ENCODE measurements at regions not wholly inside any gene's neighbourhood (a gene's known extent, or its start where the extent isn't known, plus 50 kb on each side); places are given as distances from the start of the nearest gene placed in this dataset.

DNA sequence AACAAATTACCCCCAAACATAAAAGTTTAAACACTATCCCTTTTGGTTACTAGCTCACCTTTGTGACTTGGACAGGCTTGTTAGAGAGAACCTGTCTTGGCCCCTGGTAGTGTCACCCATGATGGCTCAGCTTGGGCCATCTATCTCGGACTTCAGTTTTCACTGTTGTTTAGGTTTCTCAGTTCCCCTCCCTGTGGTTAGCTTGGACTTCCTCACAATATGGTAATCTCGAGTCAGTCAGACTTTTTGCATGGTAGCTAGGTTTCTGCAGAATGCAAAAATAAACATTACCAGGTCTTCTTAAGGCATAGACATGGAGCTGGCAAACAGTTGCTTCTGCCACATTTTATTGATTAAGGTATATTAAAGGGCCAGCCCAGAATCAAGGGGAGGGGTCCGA, 324.3 kb upstream of the RORB start:
- no peaks in the 10 kb centered on the region for H3K79me1 ChIP-seq (ENCODE audit: low read depth in 1 of 2, low read length in 2 of 2)
- H2BK5ac ChIP-seq (ENCODE audit: low read depth, low read length, poor library complexity, severe bottlenecking) = no peak overlapping the region
- dilution Hi-C loops (cut with HindIII; ENCODE audit: low sequenced_read_pairs, unreplicated experiment) (no loop called here), intact Hi-C loops (cut with micrococcal nuclease) (no loop called here), in situ Hi-C loops (cut with MboI; ENCODE audit: low sequenced_read_pairs) (no loop called here)
- ChIA-PET CTCF (no interaction called here), POLR2A (ENCODE audit: unreplicated experiment) (no interaction called here)
- H2BK20ac ChIP-seq (ENCODE audit: low read depth, low read length) = no peak overlapping the region
- H2AK5ac ChIP-seq (ENCODE audit: low read depth, low read length) = no peak overlapping the region
- no peak overlapping the region for H4K8ac ChIP-seq (ENCODE audit: low read depth in 2 of 2, low read length in 2 of 2)
- no peak overlapping the region for H3K14ac ChIP-seq (replicated peaks; ENCODE audit: low read depth, low read length)
- no CpG with 5 or more reads among the region's 3 CpGs for WGBS, 2 experiments (ENCODE audit: extremely low coverage in 2 of 2, insufficient read length in 1 of 2)
- H3K4me1 ChIP-seq (ENCODE audit: control insufficient read depth, insufficient read depth, low read length) = no peaks in the 10 kb centered on the region
- H3K4me2 ChIP-seq (ENCODE audit: low read depth, low read length) = no peak overlapping the region
- no TSS peak for BruUV-seq (replicated peaks)
- H3K56ac ChIP-seq (ENCODE audit: extremely low read depth, insufficient read depth, low read length) = no peak overlapping the region
- DNase-seq = no peak
- no peaks in the 10 kb centered on the region for H4K20me1 ChIP-seq (ENCODE audit: insufficient read depth, low read length)
- H3K4me3 ChIP-seq (ENCODE audit: insufficient read depth, low read depth, low read length) = no peak overlapping the region
- TF ChIP-seq RCOR1 (IDR thresholded peaks at IDR 0.05; ENCODE audit: insufficient replicate concordance, low read length) (no peak), ELK1 (IDR thresholded peaks at IDR 0.05; ENCODE audit: borderline replicate concordance, low read depth, low read length) (no peak), POLR2A (IDR thresholded peaks at IDR 0.05; ENCODE audit: low read depth, low read length) (no peak), USF2 (IDR thresholded peaks at IDR 0.05; ENCODE audit: low read depth, low read length) (no peak), MAZ (IDR thresholded peaks at IDR 0.05; ENCODE audit: borderline replicate concordance, low read depth, low read length) (no peak), CEBPB (IDR thresholded peaks at IDR 0.05; ENCODE audit: low read depth, low read length) (no peak), BHLHE40 (IDR thresholded peaks at IDR 0.05; ENCODE audit: low read depth, low read length) (no peak), RAD21 (IDR thresholded peaks at IDR 0.05; ENCODE audit: low read length) (no peak)
- no peak overlapping the region for H3K27ac ChIP-seq (ENCODE audit: insufficient read depth, low read length)
- ATAC-seq (ENCODE audit: low read depth) = no peak
- no peaks in the 10 kb centered on the region for H3K27me3 ChIP-seq (ENCODE audit: control insufficient read depth, insufficient read depth, low read length)
- H3K18ac ChIP-seq (ENCODE audit: low read depth, low read length) = no peak overlapping the region
- H2AFZ ChIP-seq (replicated peaks; ENCODE audit: low read length, poor library complexity) = no peak overlapping the region
- H4K91ac ChIP-seq (ENCODE audit: insufficient read depth, low read depth, low read length) = no peak overlapping the region
- no peak overlapping the region for H3K9ac ChIP-seq (ENCODE audit: low read depth, low read length)
- H2BK120ac ChIP-seq (ENCODE audit: low read depth, low read length) = no peak overlapping the region
- no peaks in the 10 kb centered on the region for H3K9me1 ChIP-seq (ENCODE audit: insufficient read depth, low read length)
- peaks cover 7% of the 10 kb centered on the region for H3K9me3 ChIP-seq (ENCODE audit: control insufficient read depth, insufficient read depth, low read length)
- no peak overlapping the region for H2AK9ac ChIP-seq (replicated peaks; ENCODE audit: low read depth, low read length, poor library complexity)
- no peak overlapping the region for H3K4ac ChIP-seq (ENCODE audit: low read depth, low read length)
- no peak overlapping the region for H4K5ac ChIP-seq (ENCODE audit: low read depth, low read length)
- H3K36me3 ChIP-seq (ENCODE audit: control insufficient read depth, insufficient read depth, low read length) = no peaks in the 10 kb centered on the region
- H3K23ac ChIP-seq (ENCODE audit: low read depth, low read length) = no peak overlapping the region
- H2BK15ac ChIP-seq (ENCODE audit: low read depth, low read length) = no peak overlapping the region

Data from IMR-90 (cell line).